ENCODE measurements at regions not wholly inside any gene's neighbourhood (a gene's known extent, or its start where the extent isn't known, plus 50 kb on each side); places are given as distances from the start of the nearest gene placed in this dataset.

GRCh38 chr12:90366286-90366685, 588.7 kb downstream of the CCER1 start:
- Histone ChIP-seq H3K9me2 (ENCODE audit: insufficient read depth, low read length) (no peaks in the 10 kb centered on the region), H3K4me2 (ENCODE audit: low read length) (no peak overlapping the region), H3K4me3 (ENCODE audit: low read length) (no peak overlapping the region), H3K9ac (ENCODE audit: low read length) (no peak overlapping the region), H3K9me3 (ENCODE audit: low read length) (no peaks in the 10 kb centered on the region), H3F3A (ENCODE audit: insufficient read depth, low read length, poor library complexity, severe bottlenecking) (no peaks in the 10 kb centered on the region), H3K27me3 (ENCODE audit: insufficient read depth, low read depth, low read length) (no peaks in the 10 kb centered on the region), H4K20me1 (ENCODE audit: insufficient read depth) (no peaks in the 10 kb centered on the region), H2AFZ (ENCODE audit: low read depth, low read length) (no peak overlapping the region), H3K79me2 (replicated peaks; ENCODE audit: insufficient read depth, low read length) (no peaks in the 10 kb centered on the region), H3K36me3 (ENCODE audit: insufficient read depth, low read length) (no peaks in the 10 kb centered on the region), H3K27ac (ENCODE audit: low read length) (no peak overlapping the region)
- TF ChIP-seq REST (IDR thresholded peaks at IDR 0.05; ENCODE audit: borderline replicate concordance) (no peak), TAF1 (IDR thresholded peaks at IDR 0.05; ENCODE audit: low read depth) (no peak), SMC3 (conservative IDR thresholded peaks at IDR 0.05; ENCODE audit: poor library complexity) (no peak), RAD21 (conservative IDR thresholded peaks at IDR 0.05) (no peak), EZH2 (IDR thresholded peaks at IDR 0.05; ENCODE audit: borderline replicate concordance, insufficient read depth, low read length, poor library complexity, severe bottlenecking) (no peak), EP300 (conservative IDR thresholded peaks at IDR 0.05; ENCODE audit: poor library complexity, severe bottlenecking) (no peak)

GRCh38 chr12:90360300-90360699, 594.7 kb downstream of the CCER1 start:
- Histone ChIP-seq H3K9me2 (ENCODE audit: insufficient read depth, low read length) (no peaks in the 10 kb centered on the region), H3K79me2 (replicated peaks; ENCODE audit: insufficient read depth, low read length) (no peaks in the 10 kb centered on the region), H3K4me2 (ENCODE audit: low read length) (no peak overlapping the region), H3K4me3 (ENCODE audit: low read length) (no peak overlapping the region), H2AFZ (ENCODE audit: low read depth, low read length) (no peak overlapping the region), H3K27me3 (ENCODE audit: insufficient read depth, low read depth, low read length) (no peaks in the 10 kb centered on the region), H3K9ac (ENCODE audit: low read length) (no peak overlapping the region), H4K20me1 (ENCODE audit: insufficient read depth) (no peaks in the 10 kb centered on the region), H3K9me3 (ENCODE audit: low read length) (no peaks in the 10 kb centered on the region), H3F3A (ENCODE audit: insufficient read depth, low read length, poor library complexity, severe bottlenecking) (no peaks in the 10 kb centered on the region), H3K36me3 (ENCODE audit: insufficient read depth, low read length) (no peaks in the 10 kb centered on the region), H3K27ac (ENCODE audit: low read length) (no peak overlapping the region)
- TF ChIP-seq EZH2 (IDR thresholded peaks at IDR 0.05; ENCODE audit: borderline replicate concordance, insufficient read depth, low read length, poor library complexity, severe bottlenecking) = no peak
- TF ChIP-seq MXI1 (conservative IDR thresholded peaks at IDR 0.05; ENCODE audit: poor library complexity, severe bottlenecking) = no peak
- TF ChIP-seq CTCF (IDR thresholded peaks at IDR 0.05; ENCODE audit: poor library complexity, severe bottlenecking) = no peak
- TF ChIP-seq RAD21 (conservative IDR thresholded peaks at IDR 0.05) = no peak
- no peak for TF ChIP-seq TAF1 (IDR thresholded peaks at IDR 0.05; ENCODE audit: low read depth)
- TF ChIP-seq SMC3 (conservative IDR thresholded peaks at IDR 0.05; ENCODE audit: poor library complexity) = no peak
- no peak for TF ChIP-seq EP300 (conservative IDR thresholded peaks at IDR 0.05; ENCODE audit: poor library complexity, severe bottlenecking)
- no peak for TF ChIP-seq POLR2AphosphoS5 (IDR thresholded peaks at IDR 0.05)
- no peak for TF ChIP-seq REST (IDR thresholded peaks at IDR 0.05; ENCODE audit: borderline replicate concordance)

Measured in neural cell (in vitro differentiated cells).